SU-DHL-6 (cell line): ENCODE measurements at regions not wholly inside any gene's neighbourhood (a gene's known extent, or its start where the extent isn't known, plus 50 kb on each side); places are given as distances from the start of the nearest gene placed in this dataset.
"Not testable (repeated sequence)": the region's sequence is repeated elsewhere in the genome, so short reads cannot be mapped to it uniquely, and the experiment has no call there.

Experiments used
- H2AFZ ChIP-seq: fragments of 200-600 bp; sonication (generic); 2 replicates; pipeline ENCODE4 v1.6.1; 2014; ENCODE audit warnings: low read depth, mild to moderate bottlenecking, moderate library complexity, mixed read lengths, antibody characterized with exemption, low read length; ENCODE audit not compliant: severe bottlenecking
- H3F3A ChIP-seq: fragments of 200-600 bp; shearing (Covaris generic); 2 replicates; pipeline ENCODE4 v1.6.0; 2016; ENCODE audit warnings: antibody characterized with exemption, mild to moderate bottlenecking; ENCODE audit not compliant: insufficient read depth
- H3K27ac ChIP-seq: fragments of 200-600 bp; sonication (generic); 2 replicates; pipeline ENCODE4 v1.5.1; 2016; ENCODE audit warnings: low read depth, mild to moderate bottlenecking, low read length, moderate library complexity, mixed read lengths
- H3K27me3 ChIP-seq: fragments of 200-600 bp; sonication (generic), shearing (Covaris generic); 2 replicates; pipeline ENCODE4 v1.6.0; 2014; ENCODE audit warnings: mild to moderate bottlenecking, low read length
- H3K36me3 ChIP-seq: fragments of 200-600 bp; sonication (generic); 2 replicates; pipeline ENCODE4 v1.6.1; 2014; ENCODE audit warnings: mild to moderate bottlenecking, low read length, mixed read lengths
- H3K4me2 ChIP-seq: fragments of 300-600, 200-600 bp; shearing (Covaris generic), sonication (generic); 2 replicates; pipeline ENCODE4 v1.6.0; 2014; ENCODE audit warnings: low read length, low read depth, mild to moderate bottlenecking; ENCODE audit not compliant: poor library complexity, severe bottlenecking
- H3K4me3 ChIP-seq: fragments of 200-600 bp; sonication (generic); 2 replicates; pipeline ENCODE4 v1.5.1; 2014; ENCODE audit warnings: antibody characterized with exemption, low read length, mild to moderate bottlenecking, mixed read lengths; ENCODE audit not compliant: insufficient read depth, poor library complexity, severe bottlenecking
- H3K79me2 ChIP-seq: fragments of 200-600 bp; sonication (generic); 2 replicates; pipeline ENCODE4 v1.6.1; 2014; ENCODE audit warnings: mild to moderate bottlenecking, low read length, moderate library complexity; ENCODE audit not compliant: insufficient read depth
- H3K9ac ChIP-seq: fragments of 200-600 bp; sonication (generic); 2 replicates; pipeline ENCODE4 v1.7.0; 2014; ENCODE audit warnings: mild to moderate bottlenecking, low read length
- H3K9me2 ChIP-seq: fragments of 200-600 bp; sonication (generic); replicated peaks from 2 replicates; pipeline ENCODE4 v1.6.1; 2014; ENCODE audit warnings: low read length; ENCODE audit not compliant: insufficient read depth
- H3K9me3 ChIP-seq: fragments of 200-600 bp; sonication (generic); 2 replicates; pipeline ENCODE4 v1.6.1; 2014; ENCODE audit warnings: low read length, mixed read lengths; ENCODE audit not compliant: insufficient read depth
- H4K20me1 ChIP-seq: fragments of 200-600 bp; sonication (generic); 2 replicates; pipeline ENCODE4 v1.6.1; 2014; ENCODE audit warnings: low read depth, mild to moderate bottlenecking, antibody characterized with exemption, low read length, moderate library complexity, mixed read lengths
- CTCF ChIP-seq: fragments of 200-600 bp; sonication (generic); IDR thresholded peaks from one replicate; pipeline ENCODE4 v1.5.1; 2017; ENCODE audit warnings: antibody characterized with exemption, mild to moderate bottlenecking, low read length, moderate library complexity; ENCODE audit not compliant: insufficient read depth, poor library complexity, severe bottlenecking
- EZH2phosphoT487 ChIP-seq: fragments of 200-600 bp; sonication (generic), shearing (Covaris generic); conservative IDR thresholded peaks from 2 replicates; pipeline ENCODE4 v1.6.1; 2018; ENCODE audit warnings: mild to moderate bottlenecking, antibody characterized with exemption, low read length, moderate library complexity, mixed read lengths

GRCh38 chr15:79641841-79642240, 209.7 kb downstream of the MINAR1 start:
- H3K79me2 ChIP-seq: no peaks in the 10 kb centered on the region
- no peaks in the 10 kb centered on the region for H3K9me3 ChIP-seq
- no peaks in the 10 kb centered on the region for H3K36me3 ChIP-seq
- H3K9me2 ChIP-seq: no peaks in the 10 kb centered on the region
- H2AFZ ChIP-seq: no peak overlapping the region
- no peaks in the 10 kb centered on the region for H3F3A ChIP-seq
- H3K27ac ChIP-seq: no peak overlapping the region
- TF ChIP-seq EZH2phosphoT487 (no peak), CTCF (no peak)
- H3K9ac ChIP-seq: no peak overlapping the region
- H3K4me3 ChIP-seq: no peak overlapping the region
- H3K4me2 ChIP-seq: no peak overlapping the region
- no peaks in the 10 kb centered on the region for H3K27me3 ChIP-seq
- no peaks in the 10 kb centered on the region for H4K20me1 ChIP-seq

GRCh38 chr15:79643393-79643792, 211.3 kb downstream of the MINAR1 start:
- Histone ChIP-seq H3K9me3 (no peaks in the 10 kb centered on the region), H3K9ac (no peak overlapping the region), H3K27ac (no peak overlapping the region), H2AFZ (no peak overlapping the region), H3K27me3 (no peaks in the 10 kb centered on the region), H3K36me3 (no peaks in the 10 kb centered on the region), H3K4me2 (no peak overlapping the region), H3K9me2 (no peaks in the 10 kb centered on the region), H3K79me2 (no peaks in the 10 kb centered on the region), H4K20me1 (no peaks in the 10 kb centered on the region), H3F3A (no peaks in the 10 kb centered on the region), H3K4me3 (no peak overlapping the region)
- no peak for TF ChIP-seq CTCF
- TF ChIP-seq EZH2phosphoT487: no peak

- Histone ChIP-seq H3K9me3 (no peaks in the 10 kb centered on the region), H3K9me2 (no peaks in the 10 kb centered on the region), H3K9ac (no peak overlapping the region), H3K27ac (no peak overlapping the region), H3K4me3 (no peak overlapping the region), H4K20me1 (no peaks in the 10 kb centered on the region), H2AFZ (no peak overlapping the region), H3K36me3 (no peaks in the 10 kb centered on the region), H3K4me2 (no peak overlapping the region), H3K27me3 (no peaks in the 10 kb centered on the region), H3F3A (no peaks in the 10 kb centered on the region), H3K79me2 (no peaks in the 10 kb centered on the region)
- TF ChIP-seq CTCF: no peak
- no peak for TF ChIP-seq EZH2phosphoT487
Observed at GRCh38 chr15:79644091-79644490, 212.0 kb downstream of the MINAR1 start.

GRCh38 chr15:79652972-79653371, 220.8 kb downstream of the MINAR1 start:
- not testable (repeated sequence) for H3K79me2 ChIP-seq, H2AFZ ChIP-seq, H3F3A ChIP-seq, H4K20me1 ChIP-seq, H3K27ac ChIP-seq, H3K9ac ChIP-seq, H3K27me3 ChIP-seq, H3K9me3 ChIP-seq, H3K36me3 ChIP-seq, H3K9me2 ChIP-seq, H3K4me3 ChIP-seq, H3K4me2 ChIP-seq
